Fibroblast of skin of left quadriceps (primary cell): ENCODE measurements at regions not wholly inside any gene's neighbourhood (a gene's known extent, or its start where the extent isn't known, plus 50 kb on each side); places are given as distances from the start of the nearest gene placed in this dataset.
"Not testable (repeated sequence)": the region's sequence is repeated elsewhere in the genome, so short reads cannot be mapped to it uniquely, and the experiment has no call there.

Experiments used
- DNase-seq, 2 experiments: peaks; one replicate each; pipeline ENCODE4 v3.0.0-alpha.2; 2013; ENCODE audit warnings: low read depth in 2 of 2

DNA sequence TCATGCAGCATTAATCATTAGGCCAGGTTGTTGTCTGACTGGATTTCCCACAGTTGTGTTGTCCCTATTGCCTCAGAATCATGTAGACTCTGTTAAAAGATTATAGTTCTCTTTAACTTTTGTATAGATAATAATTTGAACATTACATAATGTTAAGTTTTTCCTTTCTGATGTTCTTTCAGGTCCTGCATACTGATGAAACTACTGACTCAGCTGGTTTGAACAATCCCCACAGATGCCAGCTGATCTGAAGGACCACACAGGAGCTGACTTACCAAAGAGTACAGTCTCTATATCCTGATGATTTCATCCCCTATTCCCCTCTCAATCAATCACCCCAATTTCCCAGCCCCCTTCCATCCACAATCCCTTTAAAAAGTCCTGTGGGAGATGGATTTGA is 341.2 kb upstream of the MGAT4C start:
- no peak for DNase-seq

DNA sequence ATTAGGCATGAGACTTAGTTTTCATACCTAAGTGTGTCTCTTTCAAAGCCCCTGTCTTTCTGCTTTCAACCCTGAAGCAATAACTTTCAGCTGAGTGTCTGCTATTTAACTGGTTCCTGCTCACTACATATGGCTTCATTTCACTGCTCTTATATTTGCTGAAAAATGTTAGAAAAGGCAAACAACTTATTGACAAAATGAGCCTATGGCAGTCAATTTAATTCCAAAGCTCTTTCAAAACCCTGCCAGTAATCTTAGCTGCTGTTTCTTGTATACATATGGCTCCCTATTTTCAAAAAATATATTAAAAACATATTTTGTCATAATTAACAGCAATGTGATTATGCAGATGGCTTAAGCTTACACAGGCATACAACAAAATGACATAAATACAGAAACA is 334.1 kb upstream of the MGAT4C start:
- no peak for DNase-seq

DNA sequence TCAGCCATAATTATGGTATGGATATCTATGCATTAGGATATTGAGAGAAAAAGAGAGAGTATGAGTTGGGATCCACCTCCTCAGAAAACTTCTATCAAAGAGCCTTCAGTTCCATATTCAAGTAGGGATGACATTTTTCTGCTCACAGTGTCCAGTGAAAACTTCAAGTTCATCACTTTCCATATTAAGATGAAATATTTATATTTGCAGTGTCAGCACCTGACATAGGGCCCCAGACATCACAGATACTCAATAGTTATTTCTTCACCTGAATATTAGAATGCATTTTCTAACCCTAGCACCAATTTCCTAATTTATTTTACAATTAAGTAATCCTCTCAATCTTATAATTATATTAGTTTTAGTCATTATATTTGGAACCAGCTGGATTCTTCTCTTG is 318.0 kb upstream of the MGAT4C start:
- no peak for DNase-seq

DNA sequence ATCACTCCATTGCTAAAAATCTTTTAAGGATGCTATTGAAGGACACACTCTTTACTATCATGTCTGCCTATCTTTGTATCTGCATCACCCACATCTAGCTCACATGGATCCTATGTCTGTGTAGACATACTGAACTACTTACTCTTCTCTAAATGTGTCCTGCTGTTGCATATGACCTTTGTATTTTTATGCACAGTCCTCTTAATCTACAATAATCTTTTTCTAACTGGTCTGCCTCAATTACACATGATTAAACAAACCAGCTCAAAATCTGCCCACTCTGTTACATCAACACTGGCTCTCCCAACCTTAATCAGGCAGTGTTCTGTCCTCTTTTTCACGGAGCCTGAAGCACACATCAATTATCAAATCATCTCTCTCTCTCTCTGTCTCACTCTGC is 316.3 kb upstream of the MGAT4C start:
- DNase-seq: no peak

DNA sequence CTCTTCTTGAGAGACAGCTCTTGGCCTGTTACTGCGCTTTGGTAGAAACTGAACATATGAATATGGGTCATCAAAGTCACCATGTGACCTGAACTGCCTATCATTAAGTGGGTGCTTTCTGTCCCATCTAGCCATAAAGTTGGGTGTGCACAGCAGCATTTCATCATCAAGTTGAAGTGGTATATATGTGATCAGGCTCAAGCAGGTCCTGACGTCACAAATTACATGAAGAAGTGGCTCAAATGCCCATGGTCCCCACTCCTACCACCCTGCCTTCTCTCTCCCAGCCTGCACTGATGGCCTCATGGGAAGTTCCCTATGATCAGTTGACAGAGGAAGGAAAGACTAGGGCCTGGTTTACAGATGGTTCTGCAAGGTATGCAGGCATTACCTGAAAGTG is 308.8 kb upstream of the MGAT4C start:
- DNase-seq: no peak

DNA sequence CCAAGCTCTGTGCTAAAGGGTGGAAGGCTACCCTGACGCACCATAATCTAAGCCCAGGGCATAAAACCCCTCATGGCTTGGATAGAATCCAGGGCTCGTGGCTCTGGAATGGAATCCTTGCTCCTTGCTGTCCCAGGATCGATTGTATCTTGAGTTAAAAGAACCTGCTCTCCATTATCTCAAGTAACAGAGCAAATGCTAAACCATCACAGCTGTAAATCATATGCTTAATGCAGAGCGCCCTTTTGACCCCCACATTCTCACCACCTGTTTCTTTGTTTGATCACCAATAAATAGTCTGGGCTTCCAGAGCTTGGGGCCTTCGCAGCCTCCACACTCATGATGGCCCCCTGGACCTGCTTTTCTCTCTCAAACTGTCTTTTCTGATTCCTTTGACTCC is 299.3 kb upstream of the MGAT4C start:
- DNase-seq: not testable (repeated sequence)

DNA sequence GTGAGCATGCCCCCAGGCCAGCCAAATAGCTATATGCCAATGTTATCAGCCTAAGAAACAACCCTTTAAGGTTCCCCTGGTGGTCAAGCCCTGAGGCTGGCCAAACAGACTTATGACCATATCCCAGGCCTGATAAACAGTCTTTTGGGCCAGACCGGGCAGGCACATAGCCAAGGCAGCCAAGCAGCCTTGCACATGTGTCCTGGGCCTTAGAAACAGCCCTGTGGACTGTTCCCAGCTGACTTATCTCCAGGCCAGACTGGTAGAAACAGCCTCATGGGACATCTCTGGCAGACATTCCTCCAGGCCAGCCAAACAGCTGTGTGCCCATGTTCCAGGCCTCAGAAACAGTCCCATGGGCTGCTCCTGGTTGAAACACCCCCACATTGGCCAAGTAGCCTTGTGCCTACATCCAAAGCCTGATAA is 295.0 kb upstream of the MGAT4C start:
- DNase-seq: no peak

DNA sequence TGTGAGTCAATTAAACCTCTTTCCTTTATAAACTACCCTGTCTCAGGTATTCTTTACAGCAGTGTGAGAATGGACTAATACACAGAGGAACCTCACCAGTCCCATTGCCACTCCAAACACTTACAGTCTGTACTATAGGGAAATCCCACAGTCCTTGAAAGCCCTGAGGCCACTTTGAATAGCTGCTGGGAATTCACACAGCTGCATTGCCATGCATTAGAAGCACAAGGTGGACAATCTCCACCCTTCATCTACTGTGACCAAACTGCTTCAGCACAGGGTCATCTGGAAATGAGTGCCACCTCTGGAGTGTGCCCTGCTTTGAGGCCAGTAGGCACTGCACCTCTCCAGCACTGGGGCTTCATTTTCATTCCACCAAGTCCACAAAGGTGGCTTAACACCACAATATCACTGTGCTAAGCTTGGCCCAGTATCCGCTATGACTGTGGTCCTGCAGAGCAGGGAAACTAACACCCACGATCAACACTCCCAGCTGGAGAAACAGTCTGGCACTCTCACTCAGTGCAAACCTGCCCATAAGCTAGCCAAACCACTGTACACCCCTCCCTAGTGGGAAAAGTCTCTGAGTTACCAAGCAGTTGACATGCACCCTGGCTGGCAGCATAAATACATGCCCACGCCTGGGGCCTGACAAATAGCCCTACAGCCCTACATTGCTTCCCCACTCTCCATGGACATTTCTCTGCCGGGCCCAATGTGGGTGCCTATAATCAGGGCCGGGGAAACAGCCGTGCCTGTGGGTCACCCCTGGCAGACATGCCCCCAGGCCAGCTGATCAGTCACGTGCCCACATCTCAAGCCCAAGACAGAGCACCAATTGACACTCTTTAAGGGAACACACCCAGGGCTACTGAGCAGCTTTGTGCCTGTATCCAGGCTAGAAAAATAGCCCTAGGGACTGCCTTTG is 294.3 kb upstream of the MGAT4C start:
- DNase-seq: no peak

DNA sequence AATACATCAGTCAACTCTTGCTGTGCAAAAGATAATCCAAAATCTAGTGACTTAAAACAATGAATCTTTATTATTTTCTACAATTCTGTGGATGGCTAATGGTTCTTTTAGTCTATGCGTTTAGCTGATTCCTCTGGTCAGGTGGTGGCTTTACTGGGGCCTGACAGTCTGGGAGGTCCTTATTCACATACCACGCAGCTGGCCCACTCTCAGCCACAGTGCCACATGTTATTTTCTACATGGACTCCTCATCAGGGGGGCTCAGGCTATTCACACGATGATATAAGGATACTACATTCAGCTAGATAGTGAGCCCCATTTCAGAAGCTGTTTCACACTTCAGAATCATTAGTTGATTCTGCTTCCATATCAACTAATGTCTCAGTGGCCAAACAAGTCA is 287.5 kb upstream of the MGAT4C start:
- DNase-seq: no peak

DNA sequence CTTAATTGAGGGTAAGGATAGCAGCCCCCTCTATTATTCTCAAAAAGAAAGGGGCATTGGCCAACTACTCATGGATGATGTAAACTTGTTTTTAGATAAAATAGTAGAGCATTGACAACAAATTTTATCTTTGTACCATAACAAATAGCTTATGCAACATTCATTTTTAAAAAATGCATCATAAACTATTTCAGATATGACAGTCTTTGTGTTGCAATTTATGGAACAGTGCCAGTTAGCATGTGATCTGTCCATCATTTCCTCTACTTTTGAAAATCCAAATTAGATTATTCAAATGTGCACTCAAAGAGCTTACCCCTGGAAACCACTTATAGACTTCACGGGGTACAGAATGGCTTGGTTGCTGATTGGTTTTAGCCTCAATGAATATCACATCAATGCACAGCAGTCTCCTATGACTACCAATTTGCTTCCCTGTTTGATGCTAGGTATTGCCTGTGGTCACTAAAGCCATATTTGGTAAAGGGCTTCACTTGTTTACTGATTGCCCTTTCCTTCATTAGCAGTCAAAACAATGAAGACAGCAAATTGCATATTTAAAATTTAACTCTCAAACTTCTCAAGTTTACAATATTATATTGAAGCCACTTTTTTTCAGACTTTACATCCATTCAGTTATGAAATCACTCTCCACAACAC is 274.9 kb upstream of the MGAT4C start:
- no peak for DNase-seq

DNA sequence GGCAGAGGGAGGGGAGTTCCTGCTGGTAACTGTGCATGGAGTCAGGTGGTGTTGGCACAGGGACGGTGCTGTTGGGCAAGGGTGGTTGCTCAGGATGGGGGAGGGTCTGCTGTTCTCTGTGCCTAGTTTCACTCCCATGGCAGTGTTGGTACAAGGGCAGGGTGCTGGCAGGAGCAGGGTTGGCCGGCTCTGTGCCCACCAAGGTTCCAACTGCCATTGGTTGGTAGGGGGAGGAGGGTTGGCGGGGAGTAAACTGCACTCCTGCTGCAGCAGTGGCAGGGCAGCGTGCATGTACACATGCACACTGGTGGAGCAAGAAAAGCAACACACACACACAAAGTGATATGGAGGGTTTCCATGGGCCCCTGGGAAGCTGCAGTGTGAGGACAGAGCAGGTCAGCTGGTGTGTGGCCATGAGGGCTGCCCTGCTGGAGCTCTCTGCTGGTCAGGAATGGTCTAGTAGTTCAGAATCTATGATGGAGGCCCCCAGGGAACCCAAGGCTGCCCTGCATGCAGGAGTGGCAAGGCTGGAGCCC is 269.9 kb upstream of the MGAT4C start:
- DNase-seq: no peak

DNA sequence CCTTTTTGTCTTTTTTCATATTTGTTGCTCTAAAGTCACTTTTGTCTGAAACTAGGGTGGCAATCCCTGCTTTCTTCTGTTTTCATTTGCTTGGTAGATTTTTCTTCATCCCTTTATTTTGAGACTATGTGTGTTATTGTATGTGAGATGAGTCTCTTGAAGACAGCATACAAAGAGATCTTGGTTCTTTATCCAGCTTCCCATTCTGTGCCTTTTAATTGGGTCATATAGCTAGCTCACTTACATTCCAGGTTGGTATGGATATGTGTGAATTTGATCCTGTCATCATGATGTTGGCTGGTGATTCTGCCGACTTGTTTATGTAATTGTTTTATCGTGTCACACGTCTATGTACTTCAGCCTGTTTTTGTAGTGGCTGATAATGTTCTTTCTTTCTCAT is 267.7 kb upstream of the MGAT4C start:
- no peak for DNase-seq

DNA sequence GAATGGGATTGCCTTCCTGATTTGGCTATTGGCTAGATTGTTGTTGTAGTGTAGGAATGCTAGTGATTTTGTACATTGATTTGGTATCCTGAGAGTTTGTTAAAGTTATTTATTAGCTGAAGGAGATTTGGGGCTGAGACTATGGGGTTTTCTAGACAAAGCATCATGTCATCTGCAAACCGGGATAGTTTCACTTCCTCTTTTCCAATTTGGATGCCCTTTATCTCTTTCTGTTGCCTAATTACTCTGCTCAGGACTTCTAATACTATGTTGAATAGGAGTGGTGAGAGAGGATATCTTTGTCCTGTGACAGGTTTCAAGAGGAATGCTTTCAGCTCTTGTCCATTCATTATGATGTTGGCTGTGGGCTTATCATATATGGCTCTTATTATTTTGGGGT is 265.7 kb upstream of the MGAT4C start:
- DNase-seq: no peak

DNA sequence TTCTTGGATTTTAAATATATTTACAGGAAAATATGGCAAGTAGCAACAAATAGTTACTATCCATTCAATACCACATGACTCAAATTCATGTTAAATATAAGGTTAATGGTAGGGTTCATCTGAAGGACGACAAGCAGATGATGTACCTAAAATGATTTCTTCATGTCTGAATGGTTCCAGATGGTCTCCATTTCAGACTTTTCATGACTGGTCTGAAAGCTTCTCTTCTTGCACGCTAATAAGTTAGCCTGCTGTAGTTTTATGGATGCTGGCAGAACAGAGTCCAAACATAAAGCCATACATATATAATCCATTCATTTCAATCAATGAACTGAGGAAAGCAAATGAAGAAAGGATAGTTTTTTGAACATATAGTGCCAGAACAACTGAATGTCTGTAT is 257.0 kb upstream of the MGAT4C start:
- DNase-seq: peak; percentile 60 to 62

DNA sequence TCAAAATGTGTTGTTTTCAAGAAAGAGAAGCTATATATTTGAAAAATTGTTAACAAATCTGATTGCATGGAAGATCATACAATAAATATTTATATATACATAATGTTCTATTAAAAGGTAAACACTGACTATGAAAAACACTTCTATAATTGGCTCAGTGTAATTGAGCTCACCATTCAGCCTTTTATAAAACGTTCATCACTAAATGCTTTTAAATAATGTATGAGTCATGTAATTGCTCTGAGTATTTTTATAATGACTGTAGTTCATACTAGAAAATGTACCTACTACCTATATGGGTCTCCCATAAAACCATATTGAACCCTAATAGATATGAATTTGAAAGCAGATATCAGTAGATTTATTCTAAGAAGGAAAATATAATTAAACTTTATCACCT is 240.4 kb upstream of the MGAT4C start:
- no peak for DNase-seq

DNA sequence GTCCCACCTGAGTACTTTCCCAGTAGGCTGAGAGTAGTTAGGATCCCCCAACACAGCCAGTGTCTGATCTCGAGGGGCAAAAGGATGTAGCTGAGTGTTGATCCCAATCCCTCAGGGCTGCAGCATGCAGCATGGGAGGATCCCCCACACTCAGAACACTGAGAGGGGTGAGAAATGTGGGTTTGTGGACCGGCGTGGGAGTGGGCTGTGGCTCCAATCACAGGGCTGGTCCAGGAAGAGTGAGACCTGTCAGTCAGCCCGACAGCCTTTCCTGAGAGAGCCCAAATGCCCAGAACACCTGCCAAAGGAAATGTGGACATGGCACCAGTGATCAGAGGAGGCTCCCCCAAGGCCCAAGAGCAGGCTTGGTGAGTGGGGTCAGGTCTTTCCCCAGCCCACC is 228.3 kb upstream of the MGAT4C start:
- no peak for DNase-seq

DNA sequence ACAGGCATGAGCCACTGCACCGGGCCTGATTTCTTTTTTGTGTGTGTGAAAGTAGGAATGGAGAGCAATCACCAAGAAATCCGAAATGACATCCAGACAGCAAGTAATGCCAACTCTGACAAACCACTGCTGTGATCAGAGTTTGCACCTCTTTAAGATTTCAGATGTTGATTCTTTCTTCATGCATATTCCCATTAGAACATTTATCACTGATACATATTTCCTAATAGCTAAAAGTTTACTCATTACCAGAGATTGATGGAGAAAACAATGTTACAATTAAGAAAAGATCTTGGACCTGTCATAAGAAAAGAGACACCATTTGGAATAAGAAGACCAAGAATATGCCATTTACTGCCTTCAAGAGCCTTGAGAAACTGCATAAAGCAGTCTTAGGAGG is 217.0 kb upstream of the MGAT4C start:
- DNase-seq: no peak

DNA sequence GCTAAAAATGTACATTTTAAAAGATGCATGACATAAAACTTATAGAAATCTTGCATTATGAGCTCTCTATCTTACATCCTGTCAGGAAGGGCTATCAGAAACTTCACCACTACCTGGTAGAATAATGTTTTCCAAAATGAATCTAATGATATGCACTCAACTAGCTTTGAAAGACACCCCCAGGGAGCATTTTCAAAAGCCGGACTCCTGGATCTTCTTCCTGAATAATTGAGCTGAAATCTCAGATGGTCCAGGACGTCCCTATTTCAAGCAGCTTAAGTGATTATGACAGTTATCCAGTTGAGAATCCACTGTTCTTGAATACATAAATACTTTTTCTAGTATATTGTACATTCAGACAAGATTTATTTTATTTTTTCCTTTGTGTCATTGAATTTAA is 200.6 kb upstream of the MGAT4C start:
- no peak for DNase-seq

DNA sequence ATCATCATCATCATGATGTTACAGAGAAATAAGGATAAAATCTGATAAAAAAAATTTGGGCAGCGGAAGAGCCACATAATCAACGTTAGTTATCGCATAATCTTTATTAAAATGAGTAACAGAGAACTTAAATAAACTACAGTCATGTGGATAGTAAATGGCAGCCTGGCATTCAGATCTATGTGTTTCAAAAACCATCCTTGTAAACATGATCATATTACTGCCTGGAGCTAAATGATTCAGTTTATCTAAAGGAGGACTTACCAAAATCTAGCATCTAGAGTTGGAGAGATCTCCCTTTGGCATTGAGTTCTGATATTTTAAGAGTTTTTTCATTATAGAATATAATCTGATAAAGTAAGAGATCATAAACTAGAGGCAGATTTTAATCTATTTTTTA is 200.1 kb upstream of the MGAT4C start:
- no peak for DNase-seq

DNA sequence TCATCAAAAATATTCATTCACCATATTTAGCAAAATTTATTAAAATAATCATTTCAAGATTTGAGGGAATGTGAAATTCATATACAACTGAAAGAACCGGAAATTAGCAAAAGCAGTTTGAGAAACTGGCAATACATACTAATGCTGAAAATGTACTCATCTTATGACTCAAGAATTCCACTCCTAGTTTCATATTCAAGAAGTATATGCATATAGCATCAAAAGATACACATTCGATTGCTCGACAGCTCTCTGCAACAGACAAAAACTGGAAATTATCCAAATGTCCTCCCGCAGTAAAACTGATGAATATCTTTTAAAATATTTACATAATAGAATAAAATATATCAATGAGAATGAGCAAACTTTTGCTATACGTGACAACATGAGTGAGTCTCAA is 189.2 kb upstream of the MGAT4C start:
- DNase-seq: no peak

DNA sequence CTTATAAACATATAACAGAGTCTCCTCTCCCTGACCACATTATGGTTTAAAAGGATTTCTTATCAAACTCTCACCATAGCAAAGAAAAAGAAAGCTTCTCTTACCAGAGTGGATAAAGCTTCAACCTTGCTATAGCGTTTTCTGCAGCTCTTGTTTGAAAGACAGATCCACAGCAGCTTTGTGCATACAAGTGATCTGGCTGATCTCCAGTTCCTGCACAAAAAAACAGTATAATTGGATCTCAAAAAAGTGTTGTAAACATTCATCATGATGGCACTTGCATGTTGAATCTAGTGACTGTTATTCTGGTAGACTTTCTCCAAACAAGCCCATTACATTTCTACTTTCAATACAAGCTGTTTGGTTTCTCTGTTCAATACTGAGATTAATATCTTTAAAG is 178.9 kb upstream of the MGAT4C start:
- no peak for DNase-seq

DNA sequence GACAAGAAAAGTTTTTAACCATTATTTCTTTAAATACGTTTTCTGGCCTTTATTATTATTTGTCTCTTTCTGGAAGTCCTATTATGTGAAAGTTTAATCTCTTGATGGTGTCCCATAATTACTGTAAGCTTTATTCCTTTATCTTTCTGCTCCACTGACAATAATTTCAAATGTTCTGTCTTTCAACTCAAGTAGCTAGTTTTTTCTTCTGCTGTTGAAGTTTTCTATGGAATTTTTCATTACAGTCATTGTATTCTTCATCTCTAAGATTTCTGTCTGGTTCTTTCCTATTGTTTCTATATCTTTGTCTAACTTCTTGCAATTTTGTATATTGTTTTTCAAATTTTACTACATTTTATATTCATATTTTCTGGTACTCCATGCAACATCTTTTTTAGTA is 173.6 kb upstream of the MGAT4C start:
- no peak for DNase-seq

DNA sequence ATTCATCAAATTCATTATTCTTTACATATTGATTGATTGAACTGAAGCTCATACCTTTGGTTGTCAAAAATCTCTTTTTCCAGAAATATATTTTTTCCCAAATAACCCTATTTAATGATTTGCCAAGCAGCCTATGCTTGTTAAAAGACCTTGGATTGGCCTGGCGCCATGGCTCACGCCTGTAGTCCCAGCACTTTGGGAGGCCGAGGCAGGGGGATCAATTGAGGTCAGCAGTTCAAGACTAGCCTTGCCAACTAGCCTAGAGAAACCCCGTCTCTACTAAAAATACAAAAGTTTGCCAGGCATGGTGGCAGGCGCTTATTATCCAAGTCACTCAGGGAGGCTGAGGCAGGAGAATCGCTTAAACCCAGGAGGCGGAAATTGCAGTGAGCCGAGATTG is 165.1 kb upstream of the MGAT4C start:
- no peak for DNase-seq
